ENCODE measurements at regions not wholly inside any gene's neighbourhood (a gene's known extent, or its start where the extent isn't known, plus 50 kb on each side); places are given as distances from the start of the nearest gene placed in this dataset.

DNA sequence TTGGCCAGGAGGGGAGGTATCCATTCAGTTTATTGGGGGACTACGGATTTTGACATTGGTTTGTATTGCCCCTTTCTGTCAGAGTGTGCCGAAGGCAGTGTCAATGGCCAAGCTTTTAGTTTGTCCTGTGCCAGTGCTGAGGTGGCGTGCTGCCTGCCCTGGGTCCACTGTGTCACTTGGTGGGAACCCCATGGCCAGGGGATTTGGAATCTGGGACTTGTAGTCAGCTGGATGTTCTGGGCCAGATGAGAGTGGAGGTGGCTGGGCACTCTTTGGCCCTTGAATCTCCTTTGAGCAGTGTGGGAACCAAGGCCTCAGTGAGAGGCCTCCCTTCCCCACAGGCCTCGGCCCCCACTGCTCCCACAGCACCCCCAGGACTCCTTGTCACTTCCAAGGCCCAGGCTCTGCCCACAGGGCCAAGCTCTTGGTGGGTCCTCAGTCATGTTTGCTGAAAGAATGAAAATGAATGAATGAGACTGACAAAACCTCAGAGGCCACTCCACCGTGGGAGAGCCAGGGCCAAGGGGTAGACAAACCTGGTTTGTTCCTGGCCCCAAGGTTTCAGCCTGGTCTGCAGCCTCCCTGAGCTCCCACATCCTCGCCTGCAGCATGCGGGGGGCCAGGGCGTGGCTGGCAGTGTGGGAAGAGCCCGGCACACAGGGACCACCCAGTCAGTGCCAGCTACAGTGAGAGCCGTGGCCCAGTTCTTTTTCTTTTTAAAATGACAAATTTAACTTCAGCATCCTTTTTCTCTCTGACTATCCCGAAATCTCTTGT, 412.2 kb downstream of the MATN1 start:
- DNase-seq, result no peak

DNA sequence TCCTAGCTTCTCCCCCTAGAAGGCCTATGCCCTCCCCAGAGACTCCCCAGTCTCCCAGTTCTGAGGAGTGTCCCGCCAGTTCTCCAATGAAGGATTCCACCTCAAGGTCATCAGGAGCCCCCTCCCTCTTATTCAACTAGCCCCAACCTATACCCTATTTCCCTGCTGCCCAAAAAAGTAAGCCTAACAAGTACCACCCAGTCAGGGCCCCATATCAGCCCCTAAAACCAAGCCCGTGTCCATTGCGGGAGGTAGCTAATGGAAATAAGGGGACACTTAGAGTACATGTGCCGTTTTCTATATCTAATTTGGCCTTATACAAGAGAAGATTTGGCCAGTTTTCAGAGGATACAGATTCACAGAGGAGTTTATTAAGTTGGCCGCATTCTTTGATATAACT, 416.2 kb downstream of the MATN1 start:
- DNase-seq, result no peak

DNA sequence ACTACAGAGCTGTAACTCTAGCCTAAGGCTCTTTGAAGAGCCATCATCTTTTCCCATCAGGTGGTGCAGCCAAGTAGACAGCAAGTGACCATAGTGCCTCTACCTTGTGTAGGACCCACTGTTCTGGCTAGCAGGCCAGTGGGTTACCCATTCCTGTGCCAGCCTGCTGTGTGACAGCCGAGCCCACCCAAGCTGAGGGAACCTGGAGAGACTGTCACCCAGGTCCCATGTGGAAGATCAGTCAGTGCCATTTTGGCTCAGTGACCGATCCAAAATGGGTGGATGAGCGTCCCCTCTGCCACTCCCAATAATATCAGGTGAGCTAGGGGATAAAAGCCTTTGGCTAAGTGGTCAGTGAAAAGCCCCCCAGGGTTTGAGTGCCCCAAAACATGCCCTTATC, 417.9 kb downstream of the MATN1 start:
- DNase-seq, result no peak

DNA sequence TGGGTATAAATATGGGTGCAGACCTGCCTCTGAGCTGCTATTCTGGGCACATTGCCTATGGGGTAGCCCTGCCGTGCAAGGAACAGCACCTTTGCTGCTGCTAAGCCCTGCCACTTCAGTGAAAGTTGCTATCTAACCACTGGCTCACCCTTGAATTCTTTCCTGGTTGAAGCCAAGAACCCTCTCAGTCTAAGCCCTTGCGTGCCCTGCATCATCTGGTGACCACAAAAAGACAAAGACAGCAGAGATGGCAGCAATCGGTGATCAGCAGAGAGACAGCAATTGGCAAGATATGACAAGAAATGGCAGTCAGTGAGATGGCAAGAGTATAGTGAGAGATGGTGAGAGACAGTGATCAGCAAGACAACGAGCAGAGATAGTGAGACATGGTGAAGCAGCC, 418.3 kb downstream of the MATN1 start:
- no peak for DNase-seq

DNA sequence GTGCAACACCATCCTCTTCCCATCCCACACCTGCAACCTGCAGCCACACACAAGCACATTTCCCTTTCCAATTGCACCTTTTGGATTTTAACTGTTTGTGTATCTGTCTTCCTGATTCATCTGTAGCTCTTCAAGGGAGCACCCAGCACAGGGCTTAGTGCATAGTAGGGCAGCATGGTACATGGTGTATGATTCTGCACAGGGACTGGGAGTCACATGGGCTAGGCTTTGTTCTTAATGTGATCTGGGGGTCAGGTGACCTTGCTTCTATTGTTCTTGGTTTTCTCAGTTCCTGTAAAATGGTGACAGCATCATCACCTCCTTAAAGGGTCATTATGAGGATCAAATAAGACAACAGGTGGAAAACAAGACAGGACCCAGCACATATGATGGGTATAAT, 419.3 kb downstream of the MATN1 start:
- no peak for DNase-seq

DNA sequence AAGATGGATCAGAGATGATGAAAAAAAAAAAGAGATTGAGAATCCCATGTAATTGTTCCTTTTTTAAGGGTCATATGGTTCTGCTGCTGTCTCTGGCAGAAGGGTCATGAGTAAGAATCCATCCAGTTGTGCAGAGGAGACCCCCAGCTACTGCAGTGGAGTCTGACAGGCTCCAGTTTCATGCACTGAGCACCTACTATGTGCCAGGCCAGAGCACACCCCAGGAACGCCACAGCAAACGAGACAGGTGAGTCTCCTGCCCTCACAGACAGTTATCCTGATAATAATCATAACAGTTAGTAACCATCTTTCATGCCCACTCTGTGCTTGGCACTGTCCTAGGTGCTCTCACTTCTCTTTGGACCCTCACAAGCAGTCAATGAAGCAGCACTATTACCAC, 420.0 kb downstream of the MATN1 start:
- no peak for DNase-seq

DNA sequence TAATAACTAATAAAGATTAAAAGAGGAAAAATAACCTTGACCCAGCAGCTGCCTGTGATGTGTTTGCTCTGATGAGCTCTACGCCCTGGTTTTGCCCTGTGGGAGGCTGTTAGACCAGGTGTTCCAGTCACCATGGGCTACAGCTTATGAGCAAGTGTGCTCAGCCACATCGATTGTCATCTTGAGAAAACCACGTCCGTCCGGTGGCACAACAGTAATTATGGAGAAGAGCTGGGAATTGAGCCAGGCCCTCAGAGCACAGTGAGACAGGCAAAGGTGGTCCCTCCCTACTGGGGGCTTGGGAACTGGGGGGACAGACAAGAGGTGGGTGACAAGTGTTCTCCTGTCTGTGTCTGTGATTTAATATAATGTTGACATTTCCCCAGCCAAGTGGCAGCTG, 420.5 kb downstream of the MATN1 start:
- DNase-seq, result no peak

DNA sequence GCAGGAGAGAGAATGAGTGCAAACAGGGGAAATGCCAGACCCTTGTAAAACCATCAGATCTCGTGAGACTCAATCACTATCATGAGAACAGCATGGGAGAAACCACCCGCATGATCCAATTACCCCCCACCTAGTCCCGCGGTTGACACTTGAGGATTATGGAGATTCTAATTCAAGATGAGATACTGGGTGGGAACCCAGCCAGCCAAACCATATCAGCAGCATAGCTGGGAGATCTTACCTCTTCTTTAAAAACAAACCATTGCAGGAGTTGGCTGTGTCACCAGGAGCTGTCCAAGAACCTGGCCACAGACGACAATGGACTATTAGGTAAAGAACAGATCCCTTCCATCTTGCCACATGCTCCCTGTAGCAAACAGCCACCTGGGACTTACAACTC, 422.7 kb downstream of the MATN1 start:
- no peak for DNase-seq

DNA sequence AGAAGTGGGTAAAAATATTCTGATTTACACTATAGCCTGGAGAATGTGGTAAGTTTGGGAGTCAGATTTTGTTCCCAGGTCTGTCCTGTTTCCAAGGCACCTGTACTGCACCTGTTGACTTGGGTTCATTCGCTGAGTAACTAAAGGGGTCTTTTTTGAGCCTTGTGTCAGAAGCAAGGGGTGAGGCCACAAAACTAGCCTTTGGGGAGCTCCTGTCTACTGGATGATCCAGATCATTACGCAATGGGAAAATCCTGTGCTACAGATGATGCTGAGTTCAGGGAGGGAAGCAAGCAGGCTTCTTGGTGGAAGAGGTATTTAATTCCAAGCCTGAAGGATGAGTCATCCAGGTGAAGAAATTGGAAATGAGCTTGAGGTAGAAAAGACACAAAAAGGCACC, 424.0 kb downstream of the MATN1 start:
- no peak for DNase-seq

DNA sequence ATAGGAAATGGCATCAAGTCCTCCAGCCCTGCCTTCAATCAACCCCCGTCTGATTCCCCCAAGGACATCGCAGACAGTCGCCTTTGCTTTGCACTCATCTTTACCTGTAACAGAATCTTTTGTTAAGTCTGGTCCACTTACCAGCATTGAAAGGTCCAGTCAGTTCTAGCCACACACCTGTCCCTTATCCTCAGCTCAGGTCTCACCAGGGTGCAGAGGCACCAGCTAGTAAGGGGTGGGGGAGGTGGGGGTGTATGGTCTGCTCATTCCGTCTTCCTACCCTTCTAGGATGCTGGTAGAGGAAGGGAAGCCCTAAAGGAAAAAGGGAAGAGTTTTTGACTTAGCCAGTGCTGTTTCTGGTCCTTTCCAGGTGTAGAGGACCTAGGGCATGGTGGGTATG, 427.7 kb downstream of the MATN1 start:
- DNase-seq, result no peak

DNA sequence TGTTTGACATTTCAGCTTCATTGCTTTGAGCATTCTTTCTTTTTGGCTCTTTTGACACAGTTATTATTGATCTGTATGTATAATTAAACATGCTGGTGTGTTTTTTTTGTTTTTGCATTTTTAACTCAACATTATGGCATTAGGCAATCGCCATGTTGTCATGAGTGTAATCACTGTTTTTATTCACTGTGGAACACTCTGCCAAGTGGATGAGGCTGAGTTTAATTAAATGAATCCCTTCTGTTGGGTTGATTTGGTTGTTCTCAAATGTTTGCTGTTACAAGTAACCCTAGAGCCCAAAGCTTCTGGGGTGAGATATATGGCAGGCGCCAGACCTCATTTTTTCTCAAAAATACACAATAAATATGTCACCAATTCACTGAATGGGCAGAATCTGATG, 428.1 kb downstream of the MATN1 start:
- no peak for DNase-seq

DNA sequence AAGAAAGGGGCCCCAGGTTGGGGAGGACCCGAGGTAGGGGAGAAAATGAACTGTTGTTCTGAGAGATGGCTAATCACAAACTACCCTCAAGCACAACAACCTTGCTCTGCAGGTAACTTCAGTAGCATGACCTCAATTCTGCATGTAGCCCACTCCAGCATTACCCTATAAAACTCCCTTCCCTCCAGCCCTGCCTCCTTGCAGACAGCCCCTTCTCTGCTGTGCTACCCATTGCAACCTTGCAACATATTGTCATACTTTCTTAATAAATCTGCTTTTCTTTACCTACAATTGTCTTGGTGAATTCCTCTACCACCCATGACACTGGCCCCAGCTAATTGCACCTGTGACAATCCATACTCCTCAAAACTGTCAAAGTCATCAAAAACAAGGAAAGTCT, 428.9 kb downstream of the MATN1 start:
- no peak for DNase-seq

DNA sequence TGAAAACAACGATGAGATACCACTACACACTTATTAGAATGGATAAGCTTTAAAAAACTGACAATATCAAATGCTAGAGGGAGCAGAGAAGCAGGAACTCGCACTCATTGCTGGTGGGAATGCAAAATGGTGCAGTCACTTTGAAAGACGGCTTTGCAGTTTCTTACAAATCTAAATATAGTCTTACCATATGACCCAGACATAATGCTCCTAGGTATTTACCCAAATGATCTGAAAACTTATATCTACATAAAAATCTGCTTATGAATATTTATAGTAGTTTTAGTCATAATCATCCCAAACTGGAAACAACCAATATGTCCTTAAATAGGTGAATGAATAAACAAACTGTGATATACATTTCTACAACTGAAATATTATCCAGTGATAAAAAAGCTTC, 430.9 kb downstream of the MATN1 start:
- no peak for DNase-seq

DNA sequence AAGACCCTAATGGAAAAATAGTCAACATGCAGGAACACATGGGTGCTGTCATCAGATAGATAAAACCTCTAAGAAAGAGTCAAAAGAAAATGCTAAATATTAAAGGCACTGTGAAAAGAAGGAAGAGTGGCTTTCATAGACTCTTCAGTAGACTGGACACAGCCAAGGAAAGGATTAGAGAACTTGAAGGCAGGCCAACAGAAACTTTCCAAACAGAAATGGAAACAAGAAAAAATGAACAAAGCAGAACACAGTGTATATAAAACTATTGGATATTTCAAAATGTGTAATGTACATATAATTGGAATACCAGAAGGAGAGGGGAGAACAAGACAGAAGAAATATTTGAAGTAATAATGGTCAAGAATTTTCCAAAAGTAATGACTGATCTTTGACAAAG, 431.9 kb downstream of the MATN1 start:
- DNase-seq, result no peak

DNA sequence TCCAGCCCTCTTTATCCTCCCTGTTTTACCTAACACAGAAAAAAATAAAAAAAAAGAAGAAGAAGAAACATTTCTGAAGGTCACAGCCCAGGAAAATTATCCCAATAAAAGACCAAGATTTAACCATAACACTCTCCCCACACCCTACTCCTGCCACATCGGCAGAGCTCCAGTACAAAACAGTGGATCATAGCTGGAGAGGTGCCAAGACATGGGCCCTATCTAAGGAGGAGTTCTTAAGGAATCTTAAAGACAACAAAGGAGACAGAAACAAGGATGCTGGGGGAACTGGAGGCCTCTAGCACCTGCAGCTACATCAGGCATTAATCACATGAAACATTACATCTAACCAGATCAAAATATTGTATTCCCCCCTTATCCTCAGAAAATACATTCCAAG, 432.8 kb downstream of the MATN1 start:
- DNase-seq, result no peak

DNA sequence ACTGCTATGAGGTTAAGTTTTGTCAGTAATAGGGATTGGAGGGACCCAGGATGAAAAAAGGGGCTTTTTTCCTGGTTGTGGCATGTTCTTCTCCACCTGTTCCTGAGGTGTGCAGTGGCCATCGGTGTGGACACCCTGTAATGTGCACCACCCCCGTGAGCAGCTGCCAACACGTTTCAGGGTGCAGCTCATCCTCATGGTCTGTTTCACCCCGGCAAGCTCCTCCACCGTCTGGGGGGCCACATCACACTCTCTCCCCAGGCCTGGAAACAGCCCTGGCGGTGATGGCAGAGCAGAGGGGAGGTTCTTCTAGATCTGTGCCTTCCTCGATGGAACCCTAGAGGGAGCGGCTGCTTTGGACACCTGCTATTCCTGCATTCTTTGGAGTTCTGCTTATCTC, 435.4 kb downstream of the MATN1 start:
- DNase-seq, result no peak

DNA sequence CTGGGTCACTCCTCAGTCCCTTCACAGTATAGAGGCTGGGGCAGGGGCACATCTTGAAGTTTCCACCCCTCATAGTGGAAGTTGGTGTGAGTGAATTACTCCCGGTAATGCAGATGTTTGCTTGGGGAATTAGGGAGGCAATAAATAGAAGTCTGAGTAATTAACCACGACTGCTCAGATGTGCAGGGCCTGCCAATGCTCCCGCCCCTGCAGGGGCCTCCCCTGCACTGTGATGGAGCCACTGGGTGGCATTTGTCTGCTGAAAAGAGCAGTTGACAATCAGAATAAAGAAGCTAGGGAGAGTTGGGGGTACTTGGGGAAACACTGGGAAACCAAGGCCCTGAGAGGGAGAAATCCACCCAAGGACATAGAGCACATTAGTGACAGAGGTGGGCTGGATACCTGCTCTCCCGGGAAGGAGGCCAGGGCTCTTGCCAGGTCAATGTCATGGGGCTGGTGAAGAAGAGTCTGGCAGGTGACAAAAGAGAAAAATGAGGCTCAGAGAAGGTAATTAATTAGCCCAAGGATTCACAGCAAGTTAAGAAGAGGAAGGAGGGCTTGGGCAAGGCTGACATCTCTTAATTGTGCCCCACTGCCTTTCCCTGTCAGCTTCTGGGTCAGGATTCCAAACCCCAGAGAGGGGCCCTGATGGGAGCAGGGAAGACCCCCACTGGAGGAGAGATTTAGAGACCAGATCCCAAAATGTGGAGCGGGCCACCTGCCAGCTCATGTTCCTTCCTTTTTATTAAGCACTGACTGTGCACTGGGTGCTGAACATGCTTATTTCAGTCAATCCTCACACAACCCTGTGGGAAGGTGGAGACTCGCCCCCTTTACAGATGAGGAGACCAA, 436.2 kb downstream of the MATN1 start:
- DNase-seq, result no peak

DNA sequence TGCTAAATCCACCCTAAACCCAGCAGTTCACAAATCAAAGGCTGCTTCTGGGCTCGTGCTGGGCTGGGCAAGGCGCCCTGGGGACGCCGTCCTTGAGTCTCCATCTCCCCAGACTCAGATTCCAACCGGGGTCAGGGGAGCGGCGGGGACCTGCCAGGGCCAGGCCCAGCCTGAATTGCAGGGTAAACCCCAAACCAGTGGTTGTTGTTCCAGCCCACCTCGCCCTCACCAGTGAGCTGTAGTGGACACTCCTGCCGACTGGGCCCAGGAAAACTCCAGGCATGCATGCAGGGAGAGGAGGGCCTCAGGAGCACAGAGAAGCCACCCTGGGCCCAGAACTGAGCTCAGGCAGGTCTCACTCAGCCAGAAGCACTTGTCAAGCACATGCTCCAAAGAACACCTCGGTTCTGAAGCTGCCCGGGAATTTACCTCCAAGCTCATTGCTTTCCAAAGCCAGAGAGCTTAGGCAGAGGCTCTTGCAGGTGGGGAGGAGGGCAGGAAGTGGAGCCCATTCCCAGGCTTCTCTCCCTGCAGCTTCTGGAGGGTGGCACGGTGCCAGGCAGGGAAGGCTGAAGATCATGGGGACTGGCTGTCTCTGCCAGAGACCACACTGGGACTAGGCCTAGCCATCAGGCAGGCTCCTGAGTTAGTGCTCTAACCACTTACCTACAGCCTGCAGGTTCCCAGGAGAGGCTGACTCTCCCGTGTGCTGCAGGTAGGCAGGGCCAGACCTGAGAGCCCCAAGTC, 437.0 kb downstream of the MATN1 start:
- no peak for DNase-seq

DNA sequence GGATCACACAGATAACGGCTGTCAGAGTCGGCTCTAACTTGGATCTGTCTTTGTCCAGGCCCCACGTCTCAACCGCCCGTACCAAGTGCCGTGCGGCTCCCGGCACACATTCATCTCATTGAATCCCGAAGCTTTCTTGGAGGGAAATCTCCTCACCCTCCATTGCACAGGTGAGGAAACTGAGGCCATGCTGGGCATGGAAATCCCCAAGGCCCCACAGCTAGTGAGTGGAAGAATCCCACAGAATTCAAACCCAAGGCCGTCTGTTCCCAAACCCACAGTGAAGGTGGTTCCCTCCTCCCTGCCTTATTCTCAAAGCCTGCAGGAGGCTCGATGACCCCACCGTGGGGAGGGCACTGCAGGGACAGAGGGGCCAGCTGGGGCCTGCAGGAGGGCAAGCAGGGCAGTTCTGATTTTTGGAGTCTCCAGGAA, 437.9 kb downstream of the MATN1 start:
- DNase-seq, result no peak

DNA sequence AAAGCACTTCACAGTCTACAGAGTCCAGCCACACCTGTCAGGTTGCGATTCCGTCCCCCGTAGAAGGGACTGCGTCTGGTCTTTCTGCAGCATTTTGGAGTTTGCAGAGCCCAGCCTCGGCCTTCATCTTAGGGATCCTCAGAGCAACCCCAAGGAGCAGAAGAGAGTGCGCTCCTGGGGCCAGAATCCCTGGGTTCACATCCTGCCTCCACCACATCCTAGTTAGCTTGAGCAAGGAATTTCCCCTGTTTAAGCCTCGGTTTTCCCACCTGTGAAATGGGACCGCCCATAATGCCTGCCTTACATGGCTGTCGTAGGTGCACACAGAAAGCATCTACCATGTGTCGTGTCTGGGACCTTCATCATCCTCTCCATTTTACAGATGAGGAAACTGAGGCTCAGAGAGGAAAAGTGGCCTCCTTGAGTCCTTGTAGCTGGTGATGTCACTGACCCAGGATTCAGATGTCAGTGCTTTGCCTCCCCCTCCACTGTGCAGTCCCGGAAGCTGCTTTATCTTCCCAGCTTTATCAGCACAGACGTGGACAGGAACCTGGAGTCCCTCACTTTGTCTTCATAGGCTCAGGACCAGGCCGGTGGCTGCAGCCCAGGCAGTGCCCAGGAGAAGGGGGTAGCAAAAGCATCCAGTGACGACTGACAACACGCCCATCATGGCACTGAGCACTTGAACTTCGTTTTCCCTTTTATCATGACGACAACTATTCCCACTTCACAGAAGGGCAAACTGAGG, 438.5 kb downstream of the MATN1 start:
- DNase-seq, result no peak

DNA sequence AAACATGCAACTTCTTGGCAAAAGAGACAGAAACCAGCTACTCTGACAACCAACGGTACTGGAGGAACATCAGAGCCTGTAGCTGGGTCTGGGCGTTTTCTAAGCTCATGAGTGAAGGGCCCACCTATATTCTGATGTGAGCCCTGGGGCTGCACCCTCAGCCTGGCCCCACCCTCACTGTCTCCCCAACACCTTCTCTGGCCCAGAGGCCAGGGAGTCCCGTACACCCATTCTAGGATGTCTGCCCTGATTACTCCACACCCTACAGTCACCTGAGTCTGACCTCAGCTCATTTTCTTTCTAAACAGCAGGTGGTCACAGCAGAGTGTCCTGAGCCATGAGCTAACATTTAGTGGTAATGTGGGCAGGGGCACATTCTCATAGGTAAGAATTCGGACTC, 439.2 kb downstream of the MATN1 start:
- no peak for DNase-seq

DNA sequence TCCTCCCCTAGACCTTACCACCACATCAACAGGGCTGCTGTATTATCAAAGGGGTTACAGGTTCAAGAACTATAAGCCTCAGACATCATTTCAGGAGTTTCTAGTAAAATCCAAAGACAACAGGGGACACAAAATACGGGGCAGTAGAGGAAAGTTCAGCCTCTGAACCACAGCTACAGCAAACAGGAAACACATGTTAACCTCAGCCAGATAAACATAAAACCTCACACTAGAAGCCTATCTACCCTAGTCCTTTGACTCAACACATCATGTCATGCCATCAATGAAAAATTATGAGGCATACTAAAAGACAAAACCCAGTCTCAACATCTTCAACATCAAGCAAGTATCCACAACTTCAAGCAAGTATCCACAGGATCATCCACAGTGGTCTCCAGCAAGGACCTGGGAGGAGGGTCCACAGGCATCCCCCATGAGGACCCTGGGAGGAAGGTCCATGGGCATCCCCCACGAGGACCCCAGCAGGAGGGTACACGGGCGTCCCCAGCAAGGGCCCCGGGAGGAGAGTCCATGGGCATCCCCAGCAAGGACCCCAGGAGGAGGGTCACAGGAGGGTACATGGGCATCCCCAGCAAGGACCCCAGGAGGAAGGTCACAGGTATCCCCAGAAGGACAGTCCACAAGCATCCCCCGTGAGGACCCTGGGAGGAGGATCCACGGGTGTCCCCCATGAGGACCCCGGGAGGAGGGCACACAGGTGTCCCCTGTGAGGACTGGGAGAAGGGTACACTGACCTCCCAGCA, 440.0 kb downstream of the MATN1 start:
- no peak for DNase-seq

Measured in bone marrow (tissue), 2 donors.